GM19438 (cell line): ENCODE measurements at regions not wholly inside any gene's neighbourhood (a gene's known extent, or its start where the extent isn't known, plus 50 kb on each side); places are given as distances from the start of the nearest gene placed in this dataset.

ENCODE experiments used
- ATAC-seq: cut with Tn5 transposase; IDR thresholded peaks from one replicate; pipeline ENCODE4 v1.9.1; 2021; ENCODE audit warnings: low read depth; ENCODE audit not compliant: unreplicated experiment

- no peak for ATAC-seq
Measured at GRCh38 chr16:59252317-59252716, 518.2 kb upstream of the GOT2 start.

- no peak for ATAC-seq
Measured at GRCh38 chr16:59249011-59249410, 514.9 kb upstream of the GOT2 start.

GRCh38 chr16:59242556-59242955, 508.4 kb upstream of the GOT2 start:
- no peak for ATAC-seq

DNA sequence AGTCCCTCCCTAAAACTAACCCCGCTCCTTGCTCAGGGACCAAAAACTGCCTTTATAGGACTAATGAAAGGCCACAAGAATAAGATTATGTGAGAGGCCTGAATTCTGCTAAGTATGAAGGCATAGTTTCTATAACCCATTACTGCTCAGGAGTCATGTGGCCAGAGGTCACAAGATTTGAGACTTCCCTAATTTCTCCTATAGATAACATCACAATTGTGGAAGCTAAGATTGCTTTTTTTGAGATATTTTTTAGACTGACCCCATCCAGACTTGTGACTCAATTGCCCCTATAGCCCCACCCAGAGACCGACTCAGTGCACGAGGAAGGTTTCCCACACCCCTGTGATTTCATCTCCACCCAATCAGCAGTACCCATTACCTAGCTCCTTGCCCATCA, 504.1 kb upstream of the GOT2 start:
- no peak for ATAC-seq

GRCh38 chr16:59236804-59237458, 502.8 kb upstream of the GOT2 start:
- ATAC-seq: no peak

DNA sequence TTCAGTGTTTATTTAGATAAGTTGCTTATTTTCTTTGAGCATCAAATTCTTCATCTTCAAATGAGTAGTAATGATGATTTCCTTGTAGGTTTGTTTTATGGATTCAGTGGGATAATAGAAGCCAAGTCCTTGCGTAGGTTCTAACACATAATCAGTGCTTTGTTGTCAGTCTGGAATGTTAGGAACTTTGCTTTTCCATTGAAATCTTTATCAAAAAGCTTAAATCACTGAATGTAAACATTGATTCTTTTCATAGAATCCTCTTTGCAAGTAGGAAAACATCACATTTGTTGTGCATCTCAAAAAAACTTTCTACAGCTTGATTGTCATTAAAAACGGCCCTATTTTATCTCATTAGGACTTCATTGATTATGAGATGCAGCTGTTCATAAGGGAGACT, 490.3 kb upstream of the GOT2 start:
- ATAC-seq: no peak

GRCh38 chr16:59220011-59220410, 485.9 kb upstream of the GOT2 start:
- ATAC-seq: no peak

GRCh38 chr16:59216291-59216690, 482.2 kb upstream of the GOT2 start:
- ATAC-seq: no peak

DNA sequence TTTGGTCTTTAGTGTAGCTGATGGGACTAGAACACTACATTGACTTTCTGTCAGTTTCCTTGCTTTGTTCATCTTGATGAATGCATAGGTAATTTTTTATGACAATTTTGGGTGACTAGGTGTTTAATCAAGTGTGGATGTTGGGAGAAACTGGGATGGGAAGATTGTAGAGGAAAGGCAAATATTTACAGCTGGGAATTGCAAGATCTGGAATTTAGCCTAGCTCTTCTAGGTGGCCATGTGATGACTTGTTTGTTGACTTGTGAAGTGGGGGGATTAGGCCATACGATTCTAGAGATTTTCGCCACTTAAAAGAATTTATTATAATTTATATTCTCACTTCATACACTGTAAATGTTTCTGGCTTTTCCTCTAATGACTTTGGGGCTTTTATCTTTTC, 480.3 kb upstream of the GOT2 start:
- ATAC-seq: no peak

GRCh38 chr16:59213952-59214351, 479.8 kb upstream of the GOT2 start:
- ATAC-seq: no peak

DNA sequence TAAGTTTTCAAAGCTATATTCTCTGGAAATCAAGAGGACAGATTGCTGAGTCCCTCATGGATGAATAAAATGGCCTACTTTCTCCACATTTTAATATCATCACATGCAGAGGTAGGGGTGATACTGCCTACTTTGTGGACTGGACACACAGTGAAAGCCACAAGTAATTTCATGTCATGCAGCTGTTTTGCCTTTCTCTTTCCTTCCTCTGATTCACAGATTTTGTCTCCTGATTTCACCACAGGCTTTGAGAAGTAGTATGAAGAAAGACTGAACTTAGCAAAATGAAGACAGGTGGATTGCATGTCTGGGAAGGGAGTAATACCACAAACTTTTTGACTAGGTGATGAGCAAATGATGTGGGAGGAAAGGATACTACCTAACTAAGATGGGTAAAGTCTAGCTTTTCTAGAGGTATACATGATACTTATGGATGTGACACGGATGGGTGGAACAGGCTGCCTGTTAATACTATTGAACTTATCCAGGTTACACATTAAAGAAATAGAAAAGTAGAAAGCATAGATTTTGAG, 478.4 kb upstream of the GOT2 start:
- no peak for ATAC-seq

DNA sequence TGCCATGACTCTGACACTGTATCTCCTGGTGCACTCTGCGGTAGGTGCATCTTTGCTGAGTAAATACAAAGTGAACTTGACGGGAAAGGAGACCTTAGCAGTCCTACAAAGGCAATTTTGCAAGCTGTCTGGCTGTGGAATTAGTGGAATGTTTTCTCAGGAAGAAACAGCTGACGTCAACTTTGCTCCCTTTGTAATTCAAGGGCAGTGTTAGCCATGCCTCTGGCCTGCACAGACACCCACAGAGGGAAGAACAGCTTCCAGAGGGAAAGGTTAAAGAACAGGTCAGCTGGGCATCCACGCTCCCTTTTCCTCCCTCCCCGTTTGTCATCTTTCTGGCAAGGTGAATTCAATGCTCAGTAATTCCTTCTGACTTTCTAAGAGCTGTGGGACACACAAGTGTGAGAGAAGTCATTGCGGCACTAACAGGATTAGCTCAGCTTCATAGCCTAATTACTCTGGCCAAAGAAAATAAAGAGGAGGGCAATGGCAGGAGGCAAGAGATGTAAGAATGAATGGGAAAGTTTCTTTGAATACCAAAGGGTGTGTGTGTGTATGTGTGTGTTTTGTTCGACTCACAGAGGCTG, 476.9 kb upstream of the GOT2 start:
- no peak for ATAC-seq

GRCh38 chr16:59205403-59205802, 471.3 kb upstream of the GOT2 start:
- ATAC-seq: no peak

DNA sequence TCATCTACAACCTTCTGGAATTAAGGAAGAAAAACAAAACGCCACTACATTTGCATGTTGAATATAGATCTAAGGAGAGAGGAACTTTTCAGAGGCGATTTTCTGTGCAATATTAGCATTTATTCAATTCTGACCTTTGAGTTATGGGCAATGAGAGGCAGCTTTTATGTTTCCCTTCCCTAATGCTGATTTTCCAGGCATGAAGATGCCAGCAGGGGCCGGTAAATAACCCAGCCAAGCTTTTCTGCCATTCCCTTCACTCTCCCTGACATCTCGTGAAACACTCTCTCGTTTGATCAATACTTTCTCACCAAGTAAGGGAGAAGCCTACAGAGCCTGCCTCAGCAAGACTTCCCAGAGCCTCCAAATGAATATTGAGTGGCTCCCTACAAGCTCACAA, 470.5 kb upstream of the GOT2 start:
- ATAC-seq: no peak

- no peak for ATAC-seq
Measured at GRCh38 chr16:59202233-59202862, 468.2 kb upstream of the GOT2 start.

GRCh38 chr16:59201821-59202220, 467.7 kb upstream of the GOT2 start:
- no peak for ATAC-seq

DNA sequence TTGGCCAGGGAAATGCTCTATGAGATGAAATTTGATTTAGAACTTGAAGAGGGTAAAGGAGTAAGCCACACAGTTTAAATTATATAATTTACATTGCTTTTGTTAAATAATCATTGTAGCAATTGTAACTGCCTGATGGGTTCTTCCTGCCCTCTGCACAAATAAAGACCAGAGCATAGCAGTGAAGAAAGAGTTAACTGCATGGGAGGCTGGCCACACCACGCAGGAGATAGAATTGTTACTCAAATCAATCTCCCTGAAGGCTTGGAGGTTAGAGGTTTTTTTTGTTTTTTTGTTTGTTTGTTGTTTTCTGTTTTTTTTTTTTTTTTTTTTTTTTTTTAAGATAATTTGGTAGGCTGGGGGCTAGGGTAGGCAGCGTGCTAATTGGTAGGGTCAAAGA, 467.0 kb upstream of the GOT2 start:
- ATAC-seq: no peak

- no peak for ATAC-seq
Measured at GRCh38 chr16:59198487-59198886, 464.4 kb upstream of the GOT2 start.

- no peak for ATAC-seq
Measured at GRCh38 chr16:59195242-59195641, 461.1 kb upstream of the GOT2 start.

DNA sequence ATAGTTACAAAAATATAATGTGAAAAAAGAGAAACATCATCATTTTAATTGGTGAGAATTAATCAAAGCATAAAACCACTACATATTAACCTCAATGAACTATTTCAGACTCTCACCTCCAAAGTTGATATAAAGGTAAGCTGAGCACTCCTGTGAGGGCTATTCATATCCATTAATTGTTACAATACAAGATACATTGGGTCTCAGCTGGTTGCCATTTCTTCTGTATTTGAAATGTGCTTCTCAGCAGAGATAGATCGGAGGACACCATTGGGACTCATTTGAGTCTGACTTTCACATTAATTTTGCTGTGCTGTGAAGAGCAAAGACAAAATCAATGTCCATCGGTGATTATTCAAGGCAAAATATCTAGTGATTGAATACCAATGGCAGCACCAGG, 459.5 kb upstream of the GOT2 start:
- ATAC-seq: no peak

DNA sequence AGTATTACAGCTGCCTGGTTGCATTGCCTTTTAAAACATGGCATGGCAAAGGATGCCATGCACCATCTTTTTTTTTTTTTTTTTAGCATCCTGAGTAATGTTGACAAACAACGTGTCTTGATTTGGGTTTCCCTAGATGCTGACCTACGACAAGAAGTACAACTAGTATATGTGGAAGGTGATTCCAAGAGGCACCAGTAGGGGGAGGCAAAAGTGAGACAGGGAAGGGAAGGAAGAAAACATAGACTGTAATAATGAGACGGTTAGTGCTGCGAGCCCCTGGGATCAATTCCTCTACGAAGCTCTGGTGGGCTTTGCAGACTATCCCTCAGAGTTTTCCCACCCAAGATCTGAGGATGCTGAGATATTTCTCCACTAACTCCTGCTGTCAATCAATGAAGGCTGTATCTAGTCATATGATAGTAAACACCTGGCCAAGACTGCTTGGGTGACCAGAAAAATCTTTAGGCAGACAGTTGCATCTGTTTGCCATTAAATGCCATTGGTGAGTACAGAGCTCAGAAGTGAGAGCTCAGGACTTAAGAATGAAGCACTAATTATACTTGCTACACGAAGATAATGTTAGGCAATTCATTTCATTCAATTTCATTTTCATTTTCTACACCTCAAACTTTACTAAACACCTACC, 458.6 kb upstream of the GOT2 start:
- ATAC-seq: no peak

DNA sequence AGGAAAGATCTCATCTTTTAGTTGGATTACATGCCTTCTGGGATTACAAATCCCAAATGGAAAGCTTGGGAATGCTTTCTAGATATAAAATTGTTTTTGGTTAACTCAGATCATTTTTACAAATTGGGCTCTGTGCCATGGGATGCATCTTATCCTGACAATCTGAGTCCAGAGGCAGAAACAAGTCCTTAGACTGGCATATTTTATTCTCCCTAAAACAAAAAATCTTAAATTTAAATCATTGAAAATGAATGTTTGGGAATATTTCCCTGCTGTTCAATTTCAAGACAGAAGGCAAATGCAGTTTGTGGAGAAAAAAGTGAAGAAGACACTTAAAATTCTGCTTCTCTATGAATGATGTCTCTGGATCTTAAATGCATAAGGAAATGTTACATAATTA, 456.6 kb upstream of the GOT2 start:
- no peak for ATAC-seq
